ENCODE measurements at regions not wholly inside any gene's neighbourhood (a gene's known extent, or its start where the extent isn't known, plus 50 kb on each side); places are given as distances from the start of the nearest gene placed in this dataset.

DNA sequence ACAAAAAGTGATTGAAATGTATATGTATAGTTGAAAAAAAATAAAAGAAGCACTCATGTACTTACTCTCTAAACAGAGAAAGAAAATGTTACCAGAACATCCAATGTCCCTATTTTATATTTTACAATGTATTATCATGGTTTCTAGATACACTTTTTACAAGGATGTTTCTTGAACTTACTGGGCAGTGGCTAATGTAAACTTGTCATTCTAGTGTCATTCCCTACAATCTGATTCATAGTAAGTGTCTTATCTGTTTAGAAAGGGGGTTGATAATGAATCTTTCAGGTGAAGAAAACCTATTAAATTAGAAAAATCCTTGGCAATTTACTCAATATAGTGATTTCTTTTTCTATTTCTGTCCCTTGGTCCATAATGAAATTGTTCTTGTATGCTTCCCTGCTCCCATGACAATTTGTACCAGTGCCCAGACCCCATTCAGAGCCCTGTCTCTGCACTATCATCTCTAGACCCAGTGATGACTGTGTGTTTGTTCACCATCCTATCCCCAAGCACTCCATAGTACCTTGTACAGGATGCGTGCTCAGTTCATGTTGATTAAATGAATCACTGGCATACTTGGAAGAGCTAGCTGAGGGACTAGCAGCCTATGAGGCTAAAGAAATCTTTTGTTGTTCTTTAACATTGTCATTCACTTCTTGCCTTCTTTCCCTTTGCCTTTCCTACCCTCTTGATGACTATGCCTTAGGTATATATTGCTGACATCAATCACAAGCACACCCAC is 101.2 kb downstream of the HMHB1 start:
- TF ChIP-seq, protein P1, sequence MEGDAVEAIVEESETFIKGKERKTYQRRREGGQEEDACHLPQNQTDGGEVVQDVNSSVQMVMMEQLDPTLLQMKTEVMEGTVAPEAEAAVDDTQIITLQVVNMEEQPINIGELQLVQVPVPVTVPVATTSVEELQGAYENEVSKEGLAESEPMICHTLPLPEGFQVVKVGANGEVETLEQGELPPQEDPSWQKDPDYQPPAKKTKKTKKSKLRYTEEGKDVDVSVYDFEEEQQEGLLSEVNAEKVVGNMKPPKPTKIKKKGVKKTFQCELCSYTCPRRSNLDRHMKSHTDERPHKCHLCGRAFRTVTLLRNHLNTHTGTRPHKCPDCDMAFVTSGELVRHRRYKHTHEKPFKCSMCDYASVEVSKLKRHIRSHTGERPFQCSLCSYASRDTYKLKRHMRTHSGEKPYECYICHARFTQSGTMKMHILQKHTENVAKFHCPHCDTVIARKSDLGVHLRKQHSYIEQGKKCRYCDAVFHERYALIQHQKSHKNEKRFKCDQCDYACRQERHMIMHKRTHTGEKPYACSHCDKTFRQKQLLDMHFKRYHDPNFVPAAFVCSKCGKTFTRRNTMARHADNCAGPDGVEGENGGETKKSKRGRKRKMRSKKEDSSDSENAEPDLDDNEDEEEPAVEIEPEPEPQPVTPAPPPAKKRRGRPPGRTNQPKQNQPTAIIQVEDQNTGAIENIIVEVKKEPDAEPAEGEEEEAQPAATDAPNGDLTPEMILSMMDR (IDR thresholded peaks at IDR 0.05): no peak
- no peak for TF ChIP-seq POLR2A (IDR thresholded peaks at IDR 0.05)
